Glomerular visceral epithelial cell (primary cell): ENCODE measurements at regions not wholly inside any gene's neighbourhood (a gene's known extent, or its start where the extent isn't known, plus 50 kb on each side); places are given as distances from the start of the nearest gene placed in this dataset.
A peak's percentile ranks its signal among the peaks of the same experiment; 100 is the strongest.

Source experiments
- DNase-seq: peaks from one replicate; pipeline ENCODE4 v3.0.0-alpha.2; 2016; ENCODE audit errors: extremely low spot score

GRCh38 chr1:29903548-29904166, 667.3 kb downstream of the PTPRU start:
- no peak for DNase-seq

- no peak for DNase-seq
These were observed 665.5 kb downstream of the PTPRU start for GRCh38 chr1:29901624-29902325.

GRCh38 chr1:29900712-29901111, 664.4 kb downstream of the PTPRU start:
- DNase-seq = no peak

DNA sequence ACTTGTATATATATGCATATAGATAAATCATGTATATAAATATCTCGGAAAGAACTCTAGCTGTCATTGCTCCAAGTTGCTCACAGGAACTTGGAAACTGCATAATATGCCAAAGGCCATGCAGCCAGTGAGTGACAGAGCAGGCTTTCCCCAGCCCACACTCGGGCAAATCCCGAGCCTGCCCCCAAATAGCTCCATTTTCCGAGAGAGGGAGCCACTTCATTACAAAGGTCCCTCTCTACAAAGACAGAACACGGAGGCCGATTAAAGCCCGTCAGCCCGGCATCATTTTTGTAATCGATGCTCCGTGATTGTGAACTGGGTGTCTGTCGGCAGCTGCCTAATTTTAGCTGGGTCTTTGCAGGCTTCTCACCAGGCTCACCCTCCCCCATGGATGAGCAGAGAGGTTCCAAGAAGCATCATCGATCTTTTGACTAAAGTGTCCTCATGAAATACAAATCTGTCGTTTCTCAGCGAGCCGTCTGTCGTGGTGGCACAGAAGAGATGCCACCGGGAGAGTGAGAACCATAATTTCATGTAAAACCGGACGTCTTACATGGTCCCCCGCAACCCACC, 663.9 kb downstream of the PTPRU start:
- DNase-seq = no peak

DNA sequence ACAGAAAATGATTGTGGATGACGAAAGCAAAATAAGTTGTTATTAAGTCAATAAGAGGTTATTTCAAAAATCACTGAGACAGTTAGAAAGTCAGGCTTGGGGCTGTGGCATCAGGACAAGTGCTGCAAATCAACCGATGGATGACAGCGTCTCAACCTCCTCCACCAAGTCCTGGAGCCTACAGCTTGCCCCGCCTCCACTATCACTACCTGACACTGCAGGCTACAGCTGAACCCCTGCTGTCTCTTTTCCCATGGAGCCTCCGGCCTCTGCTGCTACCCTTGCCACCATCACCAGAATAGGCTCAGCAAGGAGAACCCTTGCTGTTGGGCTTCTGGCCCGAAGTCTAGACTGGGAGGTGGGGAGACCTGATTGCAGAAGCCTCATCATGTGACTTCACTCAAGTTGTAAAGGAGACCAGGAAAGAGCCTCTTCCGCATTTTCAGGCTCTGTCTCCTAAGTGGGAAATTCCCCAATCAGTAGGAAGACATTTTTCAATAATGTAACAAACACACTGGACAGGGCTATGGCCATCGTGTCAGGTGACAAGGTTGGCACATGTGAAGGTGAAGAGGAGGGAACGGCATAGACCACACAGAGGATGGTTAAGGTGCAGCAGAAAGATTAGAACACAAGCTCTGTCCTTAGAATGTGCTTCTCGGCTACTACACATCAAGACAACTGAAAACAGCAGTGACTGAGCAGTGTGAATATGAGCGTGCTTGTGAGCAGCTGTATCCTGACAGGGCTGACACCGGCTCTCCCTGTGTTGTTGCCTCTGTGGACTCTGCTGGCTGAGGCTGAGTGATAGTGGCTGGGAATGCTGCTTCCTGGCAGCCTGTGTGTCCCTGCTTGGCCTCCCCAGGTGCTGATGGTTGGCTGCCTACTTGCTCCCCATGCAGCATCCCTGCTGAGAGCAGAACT, 660.7 kb downstream of the PTPRU start:
- peak; percentile 4 for DNase-seq

GRCh38 chr1:29896300-29896699, 660.0 kb downstream of the PTPRU start:
- DNase-seq = no peak

DNA sequence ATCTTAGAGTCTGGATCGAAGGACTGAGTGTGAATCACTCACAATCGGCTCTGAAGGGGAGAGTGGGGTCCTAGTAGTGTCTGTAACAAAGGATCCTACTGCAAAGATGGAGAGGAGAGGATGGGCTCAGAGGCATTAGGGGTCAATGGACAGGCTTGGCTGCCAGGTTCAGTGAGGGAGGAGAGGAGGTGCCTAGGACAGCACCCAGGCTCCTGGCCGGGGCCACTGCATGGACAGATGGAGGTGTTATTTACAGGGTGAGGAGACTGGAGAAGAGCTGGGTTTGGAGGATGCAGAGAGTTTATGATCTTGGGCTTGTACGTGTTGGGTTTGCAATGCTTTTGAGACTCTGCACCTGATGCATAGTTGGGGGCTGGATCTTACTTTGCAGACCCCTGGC, 658.9 kb downstream of the PTPRU start:
- no peak for DNase-seq

DNA sequence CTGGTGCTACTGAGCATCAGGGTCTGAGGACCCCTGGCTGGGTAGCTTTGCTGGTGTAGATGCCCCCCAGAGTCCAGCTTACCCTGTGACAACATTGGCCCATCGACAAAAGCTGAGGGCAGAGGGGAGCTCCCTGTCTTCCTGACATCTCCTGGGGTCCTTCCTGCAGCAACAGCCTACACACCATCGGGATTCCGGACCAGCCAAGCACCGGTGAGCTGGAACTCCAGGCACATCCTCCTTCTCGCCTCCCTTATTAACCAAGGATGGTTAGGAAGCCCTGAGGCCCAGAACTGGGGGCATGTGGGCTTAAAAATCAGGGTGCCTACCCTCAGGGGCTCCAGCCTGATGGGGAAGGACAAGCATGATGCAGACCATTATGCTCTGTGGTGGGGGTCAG, 658.0 kb downstream of the PTPRU start:
- DNase-seq = no peak

- DNase-seq = no peak
These were observed 657.5 kb downstream of the PTPRU start for GRCh38 chr1:29893806-29894205.

DNA sequence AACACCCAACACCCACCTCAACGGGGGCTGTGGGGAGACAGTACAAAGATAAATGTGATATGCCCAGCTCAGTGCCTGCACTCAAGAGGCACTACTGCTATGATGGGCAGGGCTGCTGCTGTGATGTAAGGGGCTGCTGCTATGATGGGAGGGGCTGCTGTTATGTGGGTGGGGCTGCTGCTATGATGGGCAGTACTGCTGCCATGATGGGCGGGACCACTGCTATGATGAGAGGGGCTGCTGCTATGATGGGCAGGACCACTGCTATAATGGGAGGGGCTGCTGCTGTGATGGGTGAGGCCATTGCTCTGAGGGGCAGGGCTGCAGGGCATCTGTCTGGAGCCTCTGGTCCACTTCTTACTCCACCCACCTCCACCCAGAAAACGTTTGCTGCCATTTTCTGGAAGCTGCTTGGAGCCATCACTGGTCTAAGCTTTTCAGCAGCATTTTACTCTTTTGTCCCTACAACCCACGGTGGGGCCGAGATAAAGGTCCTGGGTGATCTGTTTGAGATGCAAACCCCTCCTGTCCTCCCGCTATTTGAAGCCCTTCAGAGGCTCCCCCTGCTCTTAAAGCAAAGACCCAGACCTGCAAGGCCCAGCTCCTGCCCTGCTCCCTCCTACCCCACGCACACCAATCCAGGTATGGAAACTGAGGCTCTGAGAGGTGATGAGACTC, 656.9 kb downstream of the PTPRU start:
- no peak for DNase-seq

DNA sequence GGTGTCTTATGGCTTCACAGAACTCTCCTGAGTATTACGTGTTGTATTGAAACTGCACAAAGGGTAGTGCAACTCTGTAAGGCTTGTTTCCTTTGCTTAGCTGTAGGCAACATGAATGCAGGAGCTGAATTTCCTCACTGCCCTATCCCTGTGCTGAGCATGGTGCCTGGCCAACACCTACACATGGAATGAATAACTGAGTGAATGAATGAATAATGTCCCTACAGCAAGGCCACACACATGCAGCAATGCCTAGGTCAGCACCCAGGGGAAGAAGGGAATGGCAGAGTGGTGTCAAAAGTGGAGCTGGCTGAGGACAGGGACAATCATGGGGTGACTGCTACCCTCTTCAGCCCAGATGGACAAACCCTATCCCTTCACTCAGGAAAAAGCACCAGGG, 655.9 kb downstream of the PTPRU start:
- DNase-seq = no peak

DNA sequence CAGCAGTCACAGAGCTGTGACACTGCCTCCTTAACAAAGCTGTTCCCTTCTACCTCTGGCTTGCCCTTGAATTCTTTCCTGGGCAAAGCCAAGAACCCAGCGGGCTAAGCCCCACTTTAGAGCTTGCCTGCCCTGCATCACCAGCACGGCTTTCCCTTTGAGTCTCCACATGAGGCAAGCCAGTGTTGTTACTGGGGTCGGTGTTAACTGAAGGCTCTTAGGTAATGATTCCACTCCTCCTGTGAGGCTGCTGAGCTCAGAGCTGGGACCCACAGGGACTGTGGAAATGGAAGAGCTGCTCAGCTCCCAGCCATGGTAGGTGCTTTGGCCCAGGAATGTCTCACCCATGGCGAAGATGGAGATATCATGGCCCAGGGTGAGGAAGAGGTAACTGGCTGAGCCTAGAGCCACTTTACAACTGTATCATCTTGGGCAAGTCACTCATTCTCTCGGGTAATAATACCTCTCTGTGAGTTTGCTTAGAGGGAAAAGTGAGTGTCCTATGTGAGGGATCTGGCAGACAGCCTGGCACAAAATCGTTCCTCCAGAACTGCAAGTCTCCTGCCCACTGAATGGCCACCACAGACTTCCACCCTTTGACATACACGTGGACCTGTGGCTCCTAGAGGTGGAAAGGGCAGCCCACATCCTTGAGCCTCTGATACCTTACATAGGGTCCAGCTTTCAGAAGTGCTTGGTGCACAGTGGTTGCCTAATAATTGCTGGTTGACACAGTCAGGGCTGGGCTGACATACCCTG, 654.1 kb downstream of the PTPRU start:
- no peak for DNase-seq

DNA sequence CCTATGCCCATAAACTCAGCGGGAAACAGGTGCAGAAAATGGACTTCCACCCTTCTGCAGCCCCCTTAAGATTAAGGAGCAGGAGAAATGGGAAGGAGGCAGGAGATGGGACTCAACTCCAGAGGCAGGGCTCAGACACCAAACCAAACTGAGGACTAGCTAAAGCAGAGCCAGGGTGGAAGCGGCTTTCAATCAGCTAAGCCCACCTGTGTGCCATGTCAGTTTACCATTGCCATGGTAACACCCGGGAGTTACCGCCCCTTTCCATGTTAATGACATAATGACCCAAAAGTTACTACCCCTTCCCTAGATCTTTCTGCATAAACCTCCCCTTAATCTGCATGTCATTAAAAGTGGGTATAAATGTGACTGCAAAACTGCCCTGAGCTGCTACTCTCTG, 653.5 kb downstream of the PTPRU start:
- DNase-seq = no peak

- no peak for DNase-seq
These were observed 648.4 kb downstream of the PTPRU start for GRCh38 chr1:29884740-29885139.

DNA sequence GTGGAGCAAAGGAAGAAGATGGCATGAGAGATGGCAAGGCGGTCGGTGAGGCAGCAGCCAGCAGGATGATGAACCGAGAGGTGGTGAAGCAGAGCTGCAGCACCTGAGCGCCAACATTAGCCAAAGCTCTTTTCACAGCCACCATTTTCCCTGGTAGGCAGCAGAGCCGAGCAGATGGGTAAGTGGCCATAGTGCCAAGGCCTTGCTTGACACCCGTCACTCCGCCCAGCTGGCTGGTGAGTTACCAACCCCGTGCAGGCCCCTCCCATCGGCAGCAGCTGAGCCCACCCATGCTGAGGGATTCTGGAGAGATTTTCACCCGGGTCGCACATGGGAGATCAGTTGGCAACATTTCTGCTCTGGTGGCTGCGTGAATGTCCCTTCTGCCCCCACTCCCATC, 647.7 kb downstream of the PTPRU start:
- no peak for DNase-seq

- no peak for DNase-seq
These were observed 647.1 kb downstream of the PTPRU start for GRCh38 chr1:29883411-29883832.

GRCh38 chr1:29880556-29880955, 644.2 kb downstream of the PTPRU start:
- DNase-seq = no peak

DNA sequence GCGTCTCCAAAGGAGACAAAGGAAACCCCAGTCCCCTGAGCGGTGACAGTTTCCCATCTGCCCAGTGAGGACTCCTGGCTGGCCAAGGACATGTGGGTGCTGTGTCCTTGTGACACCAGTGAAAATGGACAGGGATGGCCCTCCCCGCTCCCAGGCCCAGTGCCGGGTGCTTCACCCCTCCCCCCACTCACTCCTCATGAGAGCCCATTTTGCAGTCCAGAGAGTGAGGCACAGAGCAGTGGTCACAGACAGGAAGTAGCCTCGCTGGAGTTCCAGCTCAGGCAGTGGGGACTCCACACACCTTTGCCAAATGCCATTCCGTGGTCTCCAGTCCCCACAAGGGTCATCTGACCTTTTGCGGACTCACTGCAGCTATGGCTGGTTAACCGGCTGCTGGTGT, 642.9 kb downstream of the PTPRU start:
- DNase-seq = no peak

GRCh38 chr1:29878501-29878900, 642.2 kb downstream of the PTPRU start:
- DNase-seq = no peak

GRCh38 chr1:29876902-29877301, 640.6 kb downstream of the PTPRU start:
- no peak for DNase-seq

DNA sequence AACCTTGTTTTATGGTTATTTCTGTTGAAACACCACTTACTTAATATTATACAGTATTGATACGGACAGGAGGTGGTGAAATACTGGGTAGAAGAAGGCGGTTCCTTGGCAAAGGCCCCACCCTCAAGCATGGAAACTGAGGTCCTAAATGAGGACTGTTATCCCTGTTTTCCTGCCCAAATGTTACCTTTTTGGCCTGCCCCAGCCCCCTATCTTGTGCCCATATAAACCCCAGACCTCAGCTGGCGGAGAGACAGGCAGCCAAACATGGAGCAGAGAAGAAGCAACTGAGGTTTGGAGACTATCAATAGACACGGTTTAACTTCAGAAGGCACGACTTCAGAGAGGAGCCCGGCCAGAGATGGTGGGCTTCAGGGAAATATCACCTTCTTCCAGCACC, 640.1 kb downstream of the PTPRU start:
- DNase-seq = no peak
